OCI-LY3 (cell line): ENCODE measurements at regions not wholly inside any gene's neighbourhood (a gene's known extent, or its start where the extent isn't known, plus 50 kb on each side); places are given as distances from the start of the nearest gene placed in this dataset.

Source experiments
- EZH2phosphoT487 ChIP-seq: fragments of 200-600 bp; shearing (Covaris generic); IDR thresholded peaks from 2 replicates; pipeline ENCODE4 v1.6.1; 2018; ENCODE audit warnings: antibody characterized with exemption, mixed run types, low read depth
- TF ChIP-seq, protein P1 (sequence below): fragments of 200-600, 300-600 bp; sonication (generic); IDR thresholded peaks from 2 replicates; pipeline ENCODE4 v1.5.1; 2014; ENCODE audit warnings: antibody characterized with exemption, low read length, low read depth

DNA sequence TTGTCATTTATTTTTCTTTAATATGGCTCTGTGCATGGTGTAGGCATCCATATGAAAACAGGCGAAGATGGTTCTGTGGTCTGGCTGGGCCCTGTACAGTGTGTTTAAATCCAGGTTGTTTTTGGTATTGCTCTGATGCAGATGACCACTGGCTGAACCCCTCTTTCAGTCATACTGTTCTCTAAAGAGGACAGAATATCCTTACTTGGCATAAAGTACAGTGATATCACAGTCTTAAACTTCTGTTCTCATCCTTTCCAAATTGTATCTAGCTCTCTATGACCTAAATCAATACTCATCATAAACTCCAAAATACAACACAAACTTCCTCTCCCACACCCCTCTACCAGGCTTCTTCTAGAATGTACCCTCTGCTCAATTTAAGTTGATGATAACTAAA, 252.7 kb upstream of the FAR2 start:
- TF ChIP-seq, protein P1, sequence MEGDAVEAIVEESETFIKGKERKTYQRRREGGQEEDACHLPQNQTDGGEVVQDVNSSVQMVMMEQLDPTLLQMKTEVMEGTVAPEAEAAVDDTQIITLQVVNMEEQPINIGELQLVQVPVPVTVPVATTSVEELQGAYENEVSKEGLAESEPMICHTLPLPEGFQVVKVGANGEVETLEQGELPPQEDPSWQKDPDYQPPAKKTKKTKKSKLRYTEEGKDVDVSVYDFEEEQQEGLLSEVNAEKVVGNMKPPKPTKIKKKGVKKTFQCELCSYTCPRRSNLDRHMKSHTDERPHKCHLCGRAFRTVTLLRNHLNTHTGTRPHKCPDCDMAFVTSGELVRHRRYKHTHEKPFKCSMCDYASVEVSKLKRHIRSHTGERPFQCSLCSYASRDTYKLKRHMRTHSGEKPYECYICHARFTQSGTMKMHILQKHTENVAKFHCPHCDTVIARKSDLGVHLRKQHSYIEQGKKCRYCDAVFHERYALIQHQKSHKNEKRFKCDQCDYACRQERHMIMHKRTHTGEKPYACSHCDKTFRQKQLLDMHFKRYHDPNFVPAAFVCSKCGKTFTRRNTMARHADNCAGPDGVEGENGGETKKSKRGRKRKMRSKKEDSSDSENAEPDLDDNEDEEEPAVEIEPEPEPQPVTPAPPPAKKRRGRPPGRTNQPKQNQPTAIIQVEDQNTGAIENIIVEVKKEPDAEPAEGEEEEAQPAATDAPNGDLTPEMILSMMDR = no peak
- TF ChIP-seq EZH2phosphoT487 = no peak
